ENCODE measurements at regions not wholly inside any gene's neighbourhood (a gene's known extent, or its start where the extent isn't known, plus 50 kb on each side); places are given as distances from the start of the nearest gene placed in this dataset.

- TF ChIP-seq CTCF (IDR thresholded peaks at IDR 0.05 in 4 of 5, conservative IDR thresholded peaks at IDR 0.05 in 1 of 5) (no peak), POLR2A (IDR thresholded peaks at IDR 0.05) (no peak)
- Histone ChIP-seq H3K9me3 (no peaks in the 10 kb centered on the region), H3K27me3 (no peaks in the 10 kb centered on the region), H3K4me1 (peaks cover 0 to 4% of the 10 kb centered on the region in 2 donors), H3K27ac (no peak overlapping the region), H3K36me3 (no peaks in the 10 kb centered on the region), H3K4me3 (no peak overlapping the region)
- intact Hi-C loops (cut with DNase I; ENCODE audit: low total_unique reads) (no loop called here), in situ Hi-C loops (cut with MboI; ENCODE audit: low sequenced_read_pairs in 4 of 4) (no loop called here)
- DNase-seq (no peak), ATAC-seq (no peak)
These were observed 67.8 kb upstream of the CITED2 start for GRCh38 chr6:139442188-139442671.

DNA sequence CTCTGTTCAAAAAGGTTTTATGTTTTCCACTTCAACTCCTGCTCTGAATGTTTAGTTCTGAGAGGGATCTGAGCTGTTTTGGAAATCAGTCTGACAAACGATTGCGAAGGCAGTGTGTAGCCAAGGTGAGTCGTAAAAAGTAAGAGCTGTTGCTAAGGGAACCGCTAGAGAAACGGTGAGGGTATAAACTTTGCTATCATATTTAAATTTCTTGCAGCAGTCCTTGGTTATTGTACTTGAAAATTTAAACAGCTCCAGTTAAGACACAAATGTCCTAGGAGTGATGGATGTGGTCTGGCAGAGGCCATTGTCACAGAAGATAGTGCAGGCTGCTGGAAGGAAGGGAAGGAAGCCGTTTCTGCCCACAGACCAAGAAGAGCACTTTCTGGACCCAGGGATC is 64.9 kb upstream of the CITED2 start:
- Histone ChIP-seq H3K9me3 (no peaks in the 10 kb centered on the region), H3K36me3 (no peaks in the 10 kb centered on the region), H3K27ac (no peak overlapping the region), H3K4me1 (no peaks in the 10 kb centered on the region), H3K4me3 (no peak overlapping the region), H3K27me3 (no peaks in the 10 kb centered on the region)
- in situ Hi-C loops (cut with MboI; ENCODE audit: low sequenced_read_pairs in 4 of 4) (no loop called here), intact Hi-C loops (cut with DNase I; ENCODE audit: low total_unique reads) (no loop called here)
- DNase-seq (no peak), ATAC-seq (no peak)
- TF ChIP-seq POLR2A (IDR thresholded peaks at IDR 0.05) (no peak), CTCF (IDR thresholded peaks at IDR 0.05 in 4 of 5, conservative IDR thresholded peaks at IDR 0.05 in 1 of 5) (no peak)

DNA sequence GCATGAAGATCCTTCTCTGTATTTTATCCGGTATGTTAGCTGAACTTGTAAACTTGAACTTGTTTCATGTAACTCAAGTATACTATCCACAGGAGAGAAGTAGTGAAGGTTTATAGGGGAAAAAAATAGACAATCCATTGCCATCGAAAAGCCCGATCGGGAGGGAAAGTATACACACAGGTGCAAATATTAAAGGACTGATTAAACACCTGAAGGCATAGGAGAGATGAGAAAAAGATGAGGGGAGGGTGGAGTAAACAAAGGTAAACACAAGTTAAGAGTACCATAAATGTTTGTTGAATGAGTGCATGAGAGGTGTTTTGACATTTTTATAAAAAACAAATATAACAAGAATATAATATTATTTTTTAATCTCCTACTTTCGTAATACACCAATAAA is 64.3 kb upstream of the CITED2 start:
- Histone ChIP-seq H3K27me3 (no peaks in the 10 kb centered on the region), H3K4me1 (no peaks in the 10 kb centered on the region), H3K27ac (no peak overlapping the region), H3K36me3 (no peaks in the 10 kb centered on the region), H3K9me3 (no peaks in the 10 kb centered on the region), H3K4me3 (no peak overlapping the region)
- intact Hi-C loops (cut with DNase I; ENCODE audit: low total_unique reads), result no loop called here
- ATAC-seq (no peak), DNase-seq (no peak)
- TF ChIP-seq CTCF (IDR thresholded peaks at IDR 0.05 in 4 of 5, conservative IDR thresholded peaks at IDR 0.05 in 1 of 5) (no peak), POLR2A (IDR thresholded peaks at IDR 0.05) (no peak)
- in situ Hi-C loops (cut with MboI; ENCODE audit: low sequenced_read_pairs in 4 of 4), result no loop called here

DNA sequence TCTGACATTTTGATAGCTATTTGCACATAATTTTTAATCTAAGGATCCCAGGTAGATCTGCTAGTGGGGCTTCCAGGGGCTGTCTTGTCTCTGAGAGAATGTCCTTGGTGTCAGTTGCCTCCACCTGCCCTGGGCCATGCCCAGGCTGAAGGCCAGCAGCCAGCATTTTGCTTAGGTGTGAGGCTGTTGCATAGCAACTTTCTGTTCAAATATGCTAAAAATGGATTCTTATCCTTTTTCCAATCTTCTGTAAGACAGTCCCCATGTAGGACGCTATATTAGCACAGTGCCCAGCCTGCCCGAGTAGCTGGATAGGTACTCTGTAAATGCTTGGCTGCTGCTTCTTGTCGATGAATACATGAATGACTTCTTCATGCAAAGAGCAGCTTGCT is 62.5 kb upstream of the CITED2 start:
- Histone ChIP-seq H3K9me3 (no peaks in the 10 kb centered on the region), H3K27ac (no peak overlapping the region), H3K4me3 (no peak overlapping the region), H3K4me1 (no peaks in the 10 kb centered on the region), H3K27me3 (no peaks in the 10 kb centered on the region), H3K36me3 (no peaks in the 10 kb centered on the region)
- in situ Hi-C loops (cut with MboI; ENCODE audit: low sequenced_read_pairs in 4 of 4), result no loop called here
- DNase-seq, result no peak
- ATAC-seq, result no peak
- intact Hi-C loops (cut with DNase I; ENCODE audit: low total_unique reads), result no loop called here
- TF ChIP-seq POLR2A (IDR thresholded peaks at IDR 0.05) (no peak), CTCF (IDR thresholded peaks at IDR 0.05 in 4 of 5, conservative IDR thresholded peaks at IDR 0.05 in 1 of 5) (no peak)

DNA sequence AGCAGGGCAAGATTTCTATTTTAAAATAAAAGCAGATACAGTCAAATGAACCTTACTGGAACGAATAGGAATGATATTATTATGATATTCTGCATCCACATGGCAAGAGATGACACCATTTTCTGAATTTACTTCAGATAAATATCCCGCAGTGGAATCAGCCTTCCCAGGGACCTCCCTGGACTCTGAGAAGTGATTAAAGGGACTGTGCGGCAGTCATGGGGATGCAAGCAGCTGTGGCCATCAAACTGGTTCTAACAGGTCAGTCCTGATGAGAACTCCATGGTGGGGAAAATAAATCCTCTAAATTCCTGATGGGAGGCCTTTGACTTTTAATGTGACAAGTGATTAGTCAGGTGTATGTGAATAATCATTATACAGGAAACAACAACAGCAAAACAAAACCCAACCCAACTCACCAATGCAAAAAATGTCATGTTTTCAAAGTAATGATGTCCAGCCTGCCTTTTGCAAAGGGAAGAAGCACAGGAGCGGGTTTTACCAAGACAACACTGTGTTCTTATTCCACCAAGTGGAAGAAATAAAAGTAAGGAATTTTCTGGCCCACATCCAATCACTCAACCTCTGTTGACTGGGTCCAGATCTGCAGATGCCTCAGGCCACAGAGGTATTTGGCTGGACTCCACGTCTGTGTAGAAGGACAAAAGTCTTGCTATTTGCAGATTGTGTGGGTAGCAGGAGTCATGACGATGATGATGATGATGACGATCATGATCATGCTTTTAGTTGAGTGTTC is 61.9 kb upstream of the CITED2 start:
- H3K36me3 ChIP-seq, result no peaks in the 10 kb centered on the region
- DNase-seq (no peak), ATAC-seq (no peak)
- intact Hi-C loops (cut with DNase I; ENCODE audit: low total_unique reads) (no loop called here), in situ Hi-C loops (cut with MboI; ENCODE audit: low sequenced_read_pairs in 4 of 4) (no loop called here)
- H3K4me1 ChIP-seq, result no peaks in the 10 kb centered on the region
- no peak overlapping the region for H3K4me3 ChIP-seq
- H3K9me3 ChIP-seq, result no peaks in the 10 kb centered on the region
- TF ChIP-seq POLR2A (IDR thresholded peaks at IDR 0.05), result no peak
- TF ChIP-seq CTCF (IDR thresholded peaks at IDR 0.05 in 4 of 5, conservative IDR thresholded peaks at IDR 0.05 in 1 of 5), result no peak
- no peak overlapping the region for H3K27ac ChIP-seq
- H3K27me3 ChIP-seq, result no peaks in the 10 kb centered on the region
